PC-9 (cell line): ENCODE measurements at regions not wholly inside any gene's neighbourhood (a gene's known extent, or its start where the extent isn't known, plus 50 kb on each side); places are given as distances from the start of the nearest gene placed in this dataset.

Experiments used
- CTCF ChIP-seq: fragments of 200-600 bp; sonication (generic); conservative IDR thresholded peaks from 2 replicates; pipeline ENCODE4 v1.6.1; 2017; ENCODE audit warnings: mixed run types, antibody characterized with exemption, mild to moderate bottlenecking, moderate library complexity
- EZH2 ChIP-seq: fragments of 200-600 bp; sonication (generic); IDR thresholded peaks from 2 replicates; pipeline ENCODE4 v1.8.0; 2017; ENCODE audit warnings: antibody characterized with exemption, low read depth

GRCh38 chr10:33422471-33423153 lies 88.1 kb upstream of the NRP1 start:
- no peak for TF ChIP-seq CTCF
- no peak for TF ChIP-seq EZH2
